H1 (cell line): ENCODE measurements at regions not wholly inside any gene's neighbourhood (a gene's known extent, or its start where the extent isn't known, plus 50 kb on each side); places are given as distances from the start of the nearest gene placed in this dataset.

ENCODE experiments used
- CHD7 ChIP-seq: fragments of 300-600 bp; sonication (generic); IDR thresholded peaks from 2 replicates; pipeline ENCODE4 v1.7.1; 2012; ENCODE audit warnings: low read length, moderate library complexity, mild to moderate bottlenecking, inconsistent platforms; ENCODE audit not compliant: insufficient replicate concordance

GRCh38 chr1:209443975-209444651 lies 139.4 kb upstream of the CAMK1G start (continued):
- no peak for TF ChIP-seq CHD7
